GM04504 (cell line): ENCODE measurements at regions not wholly inside any gene's neighbourhood (a gene's known extent, or its start where the extent isn't known, plus 50 kb on each side); places are given as distances from the start of the nearest gene placed in this dataset.
A peak's percentile ranks its signal among the peaks of the same experiment; 100 is the strongest.
"Not testable (repeated sequence)": the region's sequence is repeated elsewhere in the genome, so short reads cannot be mapped to it uniquely, and the experiment has no call there.

Source experiments
- DNase-seq: peaks from one replicate; pipeline ENCODE4 v3.0.0-alpha.2; 2012; ENCODE audit warnings: low read depth

GRCh38 chr9:81741103-81741502 is 51.8 kb upstream of the TLE1 start:
- DNase-seq = no peak

- DNase-seq = no peak
Measured at GRCh38 chr9:81748091-81748490, 58.7 kb upstream of the TLE1 start.

- no peak for DNase-seq
Measured at GRCh38 chr9:81753436-81753835, 64.1 kb upstream of the TLE1 start.

GRCh38 chr9:81754245-81754644 is 64.9 kb upstream of the TLE1 start:
- DNase-seq = no peak

GRCh38 chr9:81755721-81756120 is 66.4 kb upstream of the TLE1 start:
- no peak for DNase-seq

GRCh38 chr9:81756561-81756960 is 67.2 kb upstream of the TLE1 start:
- DNase-seq = no peak

GRCh38 chr9:81758123-81758797 is 68.9 kb upstream of the TLE1 start:
- no peak for DNase-seq

GRCh38 chr9:81759680-81760215 is 70.4 kb upstream of the TLE1 start:
- peak; percentile 47 for DNase-seq

- no peak for DNase-seq
Measured at GRCh38 chr9:81767921-81768320, 78.6 kb upstream of the TLE1 start.

GRCh38 chr9:81771571-81771970 is 82.2 kb upstream of the TLE1 start:
- no peak for DNase-seq

GRCh38 chr9:81772144-81772543 is 82.8 kb upstream of the TLE1 start:
- no peak for DNase-seq

GRCh38 chr9:81776390-81776789 is 87.0 kb upstream of the TLE1 start:
- DNase-seq = no peak

GRCh38 chr9:81776834-81777233 is 87.5 kb upstream of the TLE1 start:
- DNase-seq = no peak

GRCh38 chr9:81777482-81777881 is 88.1 kb upstream of the TLE1 start:
- DNase-seq = no peak

- DNase-seq = no peak
Measured at GRCh38 chr9:81782313-81782995, 93.1 kb upstream of the TLE1 start.

- DNase-seq = peak; percentile 95
Measured at GRCh38 chr9:81787747-81788632, 98.6 kb upstream of the TLE1 start.

GRCh38 chr9:81789721-81790120 is 100.4 kb upstream of the TLE1 start:
- peak; percentile 26 for DNase-seq

- DNase-seq = no peak
Measured at GRCh38 chr9:81790166-81790565, 100.8 kb upstream of the TLE1 start.

- DNase-seq = no peak
Measured at GRCh38 chr9:81791076-81791475, 101.7 kb upstream of the TLE1 start.

- no peak for DNase-seq
Measured at GRCh38 chr9:81798606-81799005, 109.3 kb upstream of the TLE1 start.

GRCh38 chr9:81801190-81801589 is 111.8 kb upstream of the TLE1 start:
- DNase-seq = peak; percentile 77

- DNase-seq = peak; percentile 84
Measured at GRCh38 chr9:81804306-81804705, 115.0 kb upstream of the TLE1 start.

- DNase-seq = not testable (repeated sequence)
Measured at GRCh38 chr9:81811688-81812087, 116.5 kb upstream of the SPATA31D4 start.
